ENCODE measurements at regions not wholly inside any gene's neighbourhood (a gene's known extent, or its start where the extent isn't known, plus 50 kb on each side); places are given as distances from the start of the nearest gene placed in this dataset.

GRCh38 chr16:35193956-35194355, 1734.5 kb downstream of the TP53TG3F start:
- H3K4me3 ChIP-seq (ENCODE audit: insufficient read depth, low read length) = no peak overlapping the region
- H4K20me1 ChIP-seq (ENCODE audit: insufficient read depth, low read length) = no peaks in the 10 kb centered on the region
- no peaks in the 10 kb centered on the region for H3K4me1 ChIP-seq (ENCODE audit: insufficient read depth, low read length)
- no peak overlapping the region for H3K27ac ChIP-seq (ENCODE audit: low read depth, low read length)
- H3K36me3 ChIP-seq (ENCODE audit: insufficient read depth, low read length) = no peaks in the 10 kb centered on the region
- TF ChIP-seq CTCF (IDR thresholded peaks at IDR 0.05; ENCODE audit: extremely low read depth, low read depth, low read length) = no peak
- H2AFZ ChIP-seq (ENCODE audit: low read length) = no peak overlapping the region
- H3K79me2 ChIP-seq (ENCODE audit: insufficient read depth, low read length) = no peaks in the 10 kb centered on the region
- no peak for DNase-seq (ENCODE audit: insufficient read length, low spot score, missing footprints)
- H3K9me3 ChIP-seq (ENCODE audit: low read depth, low read length) = no peaks in the 10 kb centered on the region
- H3K4me2 ChIP-seq (ENCODE audit: insufficient read depth, low read length) = no peak overlapping the region
- no peaks in the 10 kb centered on the region for H3K27me3 ChIP-seq (ENCODE audit: insufficient read depth, low read length)

DNA sequence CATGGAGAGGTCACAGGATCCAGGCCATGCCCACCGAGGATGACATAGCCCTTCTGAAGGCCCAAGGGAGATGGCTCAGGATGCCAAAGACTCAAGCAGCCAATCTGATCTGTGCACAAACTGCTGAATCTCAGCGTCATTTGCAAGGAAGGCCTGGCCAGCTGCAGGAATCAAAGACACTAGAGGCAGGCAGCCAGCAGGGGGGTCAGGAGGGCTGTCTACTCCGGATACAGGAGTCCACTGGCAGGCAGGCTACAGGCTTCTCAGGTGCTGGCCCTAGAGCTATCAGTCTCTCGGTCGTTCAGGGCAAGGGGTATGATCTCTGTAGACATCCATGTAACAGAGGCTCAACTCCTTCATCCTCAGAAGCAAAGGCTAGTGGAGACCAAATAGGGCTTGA, 1735.3 kb downstream of the TP53TG3F start:
- H3K79me2 ChIP-seq (ENCODE audit: insufficient read depth, low read length) = no peaks in the 10 kb centered on the region
- H3K4me1 ChIP-seq (ENCODE audit: insufficient read depth, low read length) = no peaks in the 10 kb centered on the region
- no peaks in the 10 kb centered on the region for H4K20me1 ChIP-seq (ENCODE audit: insufficient read depth, low read length)
- no peak overlapping the region for H3K4me3 ChIP-seq (ENCODE audit: insufficient read depth, low read length)
- H3K36me3 ChIP-seq (ENCODE audit: insufficient read depth, low read length) = no peaks in the 10 kb centered on the region
- H3K4me2 ChIP-seq (ENCODE audit: insufficient read depth, low read length) = no peak overlapping the region
- no peak for DNase-seq (ENCODE audit: insufficient read length, low spot score, missing footprints)
- H2AFZ ChIP-seq (ENCODE audit: low read length) = no peak overlapping the region
- H3K9me3 ChIP-seq (ENCODE audit: low read depth, low read length) = no peaks in the 10 kb centered on the region
- H3K27ac ChIP-seq (ENCODE audit: low read depth, low read length) = no peak overlapping the region
- H3K27me3 ChIP-seq (ENCODE audit: insufficient read depth, low read length) = no peaks in the 10 kb centered on the region
- TF ChIP-seq CTCF (IDR thresholded peaks at IDR 0.05; ENCODE audit: extremely low read depth, low read depth, low read length) = no peak

DNA sequence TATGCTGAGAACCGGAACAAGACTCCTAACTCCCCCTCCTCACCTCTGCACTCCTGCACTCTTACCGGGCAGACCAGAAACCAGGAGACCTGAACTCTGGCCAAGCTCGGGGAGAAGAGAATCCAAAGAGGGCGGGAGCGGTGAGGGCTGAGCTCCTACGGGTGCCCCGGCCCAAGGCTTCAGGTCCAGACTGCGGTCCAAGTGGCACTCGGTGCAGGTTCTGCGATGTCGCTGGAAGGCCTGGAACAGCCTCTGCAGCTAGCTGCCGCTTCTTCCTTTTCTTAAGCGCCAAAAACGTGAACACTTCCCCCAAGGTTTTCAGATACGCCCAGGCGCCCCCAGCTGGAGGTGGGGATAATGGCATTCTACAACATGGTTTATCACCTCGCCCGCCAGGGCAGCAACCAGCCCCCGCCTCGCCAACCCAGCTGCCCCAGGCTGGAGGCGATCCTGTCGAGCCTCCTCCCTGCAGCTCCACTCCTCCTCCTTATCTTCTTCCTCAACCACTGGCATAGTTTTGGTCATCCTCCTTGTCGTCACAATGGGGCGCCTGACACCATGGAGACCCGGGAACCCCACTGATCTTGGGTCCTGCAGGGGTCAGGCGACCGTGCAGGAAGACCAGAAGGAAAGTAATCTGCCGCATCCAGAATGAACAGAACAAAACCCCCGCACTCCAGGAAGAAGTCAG, 1735.9 kb downstream of the TP53TG3F start:
- Histone ChIP-seq H2AFZ (ENCODE audit: low read length) (no peak overlapping the region), H3K27me3 (ENCODE audit: insufficient read depth, low read length) (no peaks in the 10 kb centered on the region), H3K4me1 (ENCODE audit: insufficient read depth, low read length) (no peaks in the 10 kb centered on the region), H3K9me3 (ENCODE audit: low read depth, low read length) (no peaks in the 10 kb centered on the region), H3K36me3 (ENCODE audit: insufficient read depth, low read length) (no peaks in the 10 kb centered on the region), H3K27ac (ENCODE audit: low read depth, low read length) (no peak overlapping the region), H3K79me2 (ENCODE audit: insufficient read depth, low read length) (no peaks in the 10 kb centered on the region), H4K20me1 (ENCODE audit: insufficient read depth, low read length) (no peaks in the 10 kb centered on the region), H3K4me3 (ENCODE audit: insufficient read depth, low read length) (no peak overlapping the region), H3K4me2 (ENCODE audit: insufficient read depth, low read length) (no peak overlapping the region)
- no peak for TF ChIP-seq CTCF (IDR thresholded peaks at IDR 0.05; ENCODE audit: extremely low read depth, low read depth, low read length)
- DNase-seq (ENCODE audit: insufficient read length, low spot score, missing footprints) = no peak

- Histone ChIP-seq H3K27ac (ENCODE audit: low read depth, low read length) (no peak overlapping the region), H3K79me2 (ENCODE audit: insufficient read depth, low read length) (no peaks in the 10 kb centered on the region), H2AFZ (ENCODE audit: low read length) (no peak overlapping the region), H3K9me3 (ENCODE audit: low read depth, low read length) (no peaks in the 10 kb centered on the region), H3K4me2 (ENCODE audit: insufficient read depth, low read length) (no peak overlapping the region), H4K20me1 (ENCODE audit: insufficient read depth, low read length) (no peaks in the 10 kb centered on the region), H3K4me3 (ENCODE audit: insufficient read depth, low read length) (no peak overlapping the region), H3K27me3 (ENCODE audit: insufficient read depth, low read length) (no peaks in the 10 kb centered on the region), H3K36me3 (ENCODE audit: insufficient read depth, low read length) (no peaks in the 10 kb centered on the region), H3K4me1 (ENCODE audit: insufficient read depth, low read length) (no peaks in the 10 kb centered on the region)
- DNase-seq (ENCODE audit: insufficient read length, low spot score, missing footprints) = no peak
- no peak for TF ChIP-seq CTCF (IDR thresholded peaks at IDR 0.05; ENCODE audit: extremely low read depth, low read depth, low read length)
These were observed 1736.4 kb downstream of the TP53TG3F start for GRCh38 chr16:35195864-35196216.

All from osteoblast (primary cell).